Esophagus muscularis mucosa (tissue), 4 donors: ENCODE measurements at regions not wholly inside any gene's neighbourhood (a gene's known extent, or its start where the extent isn't known, plus 50 kb on each side); places are given as distances from the start of the nearest gene placed in this dataset.

Experiments used
- DNase-seq: peaks from one replicate; pipeline ENCODE4 v3.0.0-alpha.2; 2017; ENCODE audit errors: extremely low spot score
- H3K27ac ChIP-seq, 4 donors: fragments of 200-600 bp; sonication (generic); replicated peaks in 1 of 4; 1 replicate in 3 of 4; 2 replicates in 1 of 4; pipeline ENCODE4 v1.5.1; 2016 to 2019; ENCODE audit warnings: mild to moderate bottlenecking in 1 of 4
- H3K27me3 ChIP-seq, 4 donors: fragments of 200-600 bp; sonication (generic); one replicate each; pipeline versions ENCODE4 v1.5.1 to v1.6.0; 2016 to 2019
- H3K36me3 ChIP-seq, 4 donors: fragments of 200-600 bp; sonication (generic); one replicate each; pipeline ENCODE4 v1.5.1; 2016 to 2019
- H3K4me1 ChIP-seq, 4 donors: fragments of 200-600 bp; sonication (generic); one replicate each; pipeline ENCODE4 v1.5.1; 2016 to 2019
- H3K4me3 ChIP-seq, 4 donors: fragments of 200-600 bp; sonication (generic); 1 replicate in 2 of 4; 2 replicates in 2 of 4; pipeline ENCODE4 v1.5.1; 2016 to 2019; ENCODE audit warnings: mild to moderate bottlenecking in 4 of 4, moderate library complexity in 1 of 4
- H3K9me3 ChIP-seq, 4 donors: fragments of 200-600 bp; sonication (generic); 1 replicate in 3 of 4; 2 replicates in 1 of 4; pipeline ENCODE4 v1.5.1; 2016 to 2019
- CTCF ChIP-seq, 3 experiments: fragments of 200-600 bp in 2 of 3; fragments of 450-650 bp in 1 of 3; sonication (generic) in 2 of 3; IDR thresholded peaks; one replicate each; pipeline ENCODE4 v1.5.1; 2017 to 2019; ENCODE audit warnings: antibody characterized with exemption in 3 of 3, mild to moderate bottlenecking in 2 of 3, moderate library complexity in 1 of 3
- EP300 ChIP-seq: sonication (generic); formaldehyde crosslinking; IDR thresholded peaks from one replicate; pipeline ENCODE4 v1.6.1; 2017; ENCODE audit warnings: antibody characterized with exemption
- POLR2A ChIP-seq: fragments of 450-650 bp; IDR thresholded peaks from one replicate; pipeline ENCODE4 v1.6.1; 2017; ENCODE audit warnings: antibody characterized with exemption, moderate library complexity, mild to moderate bottlenecking, low read depth
- POLR2AphosphoS5 ChIP-seq, 2 donors: sonication (generic); formaldehyde crosslinking; IDR thresholded peaks; one replicate each; pipeline ENCODE4 v1.6.1; 2017; ENCODE audit warnings: antibody characterized with exemption in 2 of 2
- WGBS: methylation state at CpG from one replicate; pipeline ENCODE4 v1.1.5; 2018; 5-methylcytosine and 5-hydroxymethylcytosine counted together
- intact Hi-C: fragments of 100-400 bp; cut with DNase I; formaldehyde crosslinking; loops from one replicate; pipeline ENCODE4 v1.15.1; 2023

- WGBS, result 100% methylated on average over 1 of the region's 1 CpG
- TF ChIP-seq POLR2AphosphoS5 (IDR thresholded peaks at IDR 0.05) (no peak), EP300 (no peak), POLR2A (no peak), CTCF (IDR thresholded peaks at IDR 0.05) (no peak)
- Histone ChIP-seq H3K36me3 (no peaks in the 10 kb centered on the region), H3K27me3 (no peaks in the 10 kb centered on the region), H3K4me3 (no peak overlapping the region), H3K27ac (no peak overlapping the region), H3K4me1 (peaks cover 0 to 9% (median 2%) of the 10 kb centered on the region in 4 donors), H3K9me3 (no peaks in the 10 kb centered on the region)
- DNase-seq, result no peak
- intact Hi-C loops, result no loop called here
These were observed 630.8 kb upstream of the SLC39A10 start for GRCh38 chr2:195026261-195026660.

- intact Hi-C loops, result no loop called here
- TF ChIP-seq CTCF (IDR thresholded peaks at IDR 0.05) (no peak), EP300 (no peak), POLR2A (no peak), POLR2AphosphoS5 (IDR thresholded peaks at IDR 0.05) (no peak)
- Histone ChIP-seq H3K27ac (no peak overlapping the region), H3K4me3 (no peak overlapping the region), H3K9me3 (no peaks in the 10 kb centered on the region), H3K4me1 (peaks cover 0 to 20% (median 6%) of the 10 kb centered on the region in 4 donors), H3K27me3 (no peaks in the 10 kb centered on the region), H3K36me3 (no peaks in the 10 kb centered on the region)
- no peak for DNase-seq
- 87% methylated on average over 4 of the region's 4 CpGs for WGBS
These were observed 634.6 kb upstream of the SLC39A10 start for GRCh38 chr2:195022508-195022830.

GRCh38 chr2:195021711-195022507 is 635.1 kb upstream of the SLC39A10 start:
- H3K4me1 ChIP-seq, result peaks cover 0 to 26% (median 9%) of the 10 kb centered on the region in 4 donors
- no peaks in the 10 kb centered on the region for H3K9me3 ChIP-seq
- H3K4me3 ChIP-seq, result no peak overlapping the region
- H3K27ac ChIP-seq, result no peak overlapping the region
- no peak for DNase-seq
- no peak for TF ChIP-seq POLR2AphosphoS5 (IDR thresholded peaks at IDR 0.05)
- TF ChIP-seq EP300, result no peak
- no peak for TF ChIP-seq CTCF (IDR thresholded peaks at IDR 0.05)
- no peaks in the 10 kb centered on the region for H3K27me3 ChIP-seq
- H3K36me3 ChIP-seq, result no peaks in the 10 kb centered on the region
- intact Hi-C loops, result no loop called here
- 83% methylated on average over 3 of the region's 3 CpGs for WGBS

GRCh38 chr2:195018462-195018861 is 638.6 kb upstream of the SLC39A10 start:
- intact Hi-C loops, result no loop called here
- no peaks in the 10 kb centered on the region for H3K9me3 ChIP-seq
- no peak for DNase-seq
- H3K27me3 ChIP-seq, result no peaks in the 10 kb centered on the region
- TF ChIP-seq POLR2A (no peak), EP300 (no peak), POLR2AphosphoS5 (IDR thresholded peaks at IDR 0.05) (no peak), CTCF (IDR thresholded peaks at IDR 0.05) (no peak)
- no peaks in the 10 kb centered on the region for H3K36me3 ChIP-seq
- H3K4me3 ChIP-seq, result no peak overlapping the region
- peaks cover 0 to 21% (median 9%) of the 10 kb centered on the region in 4 donors for H3K4me1 ChIP-seq
- no peak overlapping the region for H3K27ac ChIP-seq

- 83% methylated on average over 1 of the region's 1 CpG for WGBS
- no peak for TF ChIP-seq POLR2AphosphoS5 (IDR thresholded peaks at IDR 0.05)
- no peak for TF ChIP-seq POLR2A
- no peak for TF ChIP-seq EP300
- TF ChIP-seq CTCF (IDR thresholded peaks at IDR 0.05), result no peak
- H3K9me3 ChIP-seq, result no peaks in the 10 kb centered on the region
- H3K4me1 ChIP-seq, result peaks cover 0 to 20% (median 9%) of the 10 kb centered on the region in 4 donors
- H3K27me3 ChIP-seq, result no peaks in the 10 kb centered on the region
- intact Hi-C loops, result no loop called here
- H3K27ac ChIP-seq, result no peak overlapping the region
- no peak overlapping the region for H3K4me3 ChIP-seq
- H3K36me3 ChIP-seq, result no peaks in the 10 kb centered on the region
- no peak for DNase-seq
These were observed 639.1 kb upstream of the SLC39A10 start for GRCh38 chr2:195017890-195018289.
